Prostate gland (tissue), 2 donors: ENCODE measurements at regions not wholly inside any gene's neighbourhood (a gene's known extent, or its start where the extent isn't known, plus 50 kb on each side); places are given as distances from the start of the nearest gene placed in this dataset.

ENCODE experiments used
- POLR2AphosphoS5 ChIP-seq: sonication (generic); formaldehyde crosslinking; IDR thresholded peaks from one replicate; pipeline ENCODE4 v1.6.1; 2017; ENCODE audit warnings: antibody characterized with exemption
- TF ChIP-seq, protein P1 (sequence below), 4 experiments: fragments of 200-600 bp in 2 of 4; fragments of 450-650 bp in 2 of 4; sonication (generic) in 2 of 4; IDR thresholded peaks; 1 replicate in 3 of 4; 2 replicates in 1 of 4; pipeline ENCODE4 v1.5.1; 2016 to 2019; ENCODE audit warnings: antibody characterized with exemption in 4 of 4, mild to moderate bottlenecking in 2 of 4, moderate library complexity in 2 of 4

GRCh38 chr4:103892586-103892985 is 172.8 kb upstream of the TACR3 start:
- no peak for TF ChIP-seq POLR2AphosphoS5
- TF ChIP-seq, protein P1, sequence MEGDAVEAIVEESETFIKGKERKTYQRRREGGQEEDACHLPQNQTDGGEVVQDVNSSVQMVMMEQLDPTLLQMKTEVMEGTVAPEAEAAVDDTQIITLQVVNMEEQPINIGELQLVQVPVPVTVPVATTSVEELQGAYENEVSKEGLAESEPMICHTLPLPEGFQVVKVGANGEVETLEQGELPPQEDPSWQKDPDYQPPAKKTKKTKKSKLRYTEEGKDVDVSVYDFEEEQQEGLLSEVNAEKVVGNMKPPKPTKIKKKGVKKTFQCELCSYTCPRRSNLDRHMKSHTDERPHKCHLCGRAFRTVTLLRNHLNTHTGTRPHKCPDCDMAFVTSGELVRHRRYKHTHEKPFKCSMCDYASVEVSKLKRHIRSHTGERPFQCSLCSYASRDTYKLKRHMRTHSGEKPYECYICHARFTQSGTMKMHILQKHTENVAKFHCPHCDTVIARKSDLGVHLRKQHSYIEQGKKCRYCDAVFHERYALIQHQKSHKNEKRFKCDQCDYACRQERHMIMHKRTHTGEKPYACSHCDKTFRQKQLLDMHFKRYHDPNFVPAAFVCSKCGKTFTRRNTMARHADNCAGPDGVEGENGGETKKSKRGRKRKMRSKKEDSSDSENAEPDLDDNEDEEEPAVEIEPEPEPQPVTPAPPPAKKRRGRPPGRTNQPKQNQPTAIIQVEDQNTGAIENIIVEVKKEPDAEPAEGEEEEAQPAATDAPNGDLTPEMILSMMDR (IDR thresholded peaks at IDR 0.05) = no peak
